Prostate gland (tissue), 2 donors: ENCODE measurements at regions not wholly inside any gene's neighbourhood (a gene's known extent, or its start where the extent isn't known, plus 50 kb on each side); places are given as distances from the start of the nearest gene placed in this dataset.
"Not testable (repeated sequence)": the region's sequence is repeated elsewhere in the genome, so short reads cannot be mapped to it uniquely, and the experiment has no call there.

ENCODE experiments used
- DNase-seq: peaks from one replicate; pipeline ENCODE4 v3.0.0-alpha.2; 2019; ENCODE audit warnings: low spot score
- H3K27ac ChIP-seq, 2 donors: fragments of 200-600 bp; sonication (generic); 2 replicates each; pipeline ENCODE4 v1.5.1; 2017 to 2019
- H3K27me3 ChIP-seq: fragments of 200-600 bp; sonication (generic); replicated peaks from 2 replicates; pipeline ENCODE4 v1.5.1; 2019; ENCODE audit not compliant: insufficient read depth
- H3K36me3 ChIP-seq, 2 donors: fragments of 200-600 bp; sonication (generic); 1 replicate in 1 of 2; 2 replicates in 1 of 2; pipeline versions ENCODE4 v1.5.1 to v1.8.1; 2017 to 2019
- H3K4me1 ChIP-seq: fragments of 200-600 bp; sonication (generic); replicated peaks from 2 replicates; pipeline ENCODE4 v1.5.1; 2019
- H3K4me3 ChIP-seq, 2 donors: fragments of 200-600 bp; sonication (generic); 2 replicates each; pipeline ENCODE4 v1.5.1; 2017 to 2019
- H3K9me3 ChIP-seq: fragments of 200-600 bp; sonication (generic); 2 replicates; pipeline ENCODE4 v1.5.1; 2017
- CTCF ChIP-seq, 4 experiments: fragments of 200-600 bp in 2 of 4; fragments of 450-650 bp in 2 of 4; sonication (generic) in 2 of 4; IDR thresholded peaks; 1 replicate in 3 of 4; 2 replicates in 1 of 4; pipeline ENCODE4 v1.5.1; 2016 to 2019; ENCODE audit warnings: antibody characterized with exemption in 4 of 4, mild to moderate bottlenecking in 2 of 4, moderate library complexity in 2 of 4
- POLR2A ChIP-seq: fragments of 450-650 bp; IDR thresholded peaks from one replicate; pipeline ENCODE4 v1.6.1; 2016; ENCODE audit warnings: antibody characterized with exemption, mild to moderate bottlenecking
- POLR2AphosphoS5 ChIP-seq: sonication (generic); formaldehyde crosslinking; IDR thresholded peaks from one replicate; pipeline ENCODE4 v1.6.1; 2017; ENCODE audit warnings: antibody characterized with exemption
- whole genome bisulfite sequencing: methylation state at CpG from one replicate; pipeline ENCODE4 v1.1.5; 2018; 5-methylcytosine and 5-hydroxymethylcytosine counted together
- intact Hi-C: fragments of 100-400 bp; cut with DNase I; formaldehyde crosslinking; loops from one replicate; pipeline ENCODE4 v1.14.2; 2022

GRCh38 chr5:54794135-54794975 lies 191.0 kb downstream of the ESM1 start:
- H3K27ac ChIP-seq: no peak overlapping the region
- intact Hi-C loops: no loop called here
- no peaks in the 10 kb centered on the region for H3K36me3 ChIP-seq
- WGBS: 89% methylated on average over 7 of the region's 7 CpGs
- TF ChIP-seq POLR2AphosphoS5: no peak
- TF ChIP-seq CTCF (IDR thresholded peaks at IDR 0.05): no peak
- TF ChIP-seq POLR2A: no peak
- H3K4me1 ChIP-seq: no peaks in the 10 kb centered on the region
- no peak overlapping the region for H3K4me3 ChIP-seq
- no peaks in the 10 kb centered on the region for H3K9me3 ChIP-seq
- H3K27me3 ChIP-seq: no peaks in the 10 kb centered on the region
- DNase-seq: no peak

GRCh38 chr5:54793468-54794134 lies 191.8 kb downstream of the ESM1 start:
- H3K4me3 ChIP-seq: no peak overlapping the region
- intact Hi-C loops: no loop called here
- H3K27me3 ChIP-seq: no peaks in the 10 kb centered on the region
- no peak for DNase-seq
- H3K36me3 ChIP-seq: no peaks in the 10 kb centered on the region
- no peaks in the 10 kb centered on the region for H3K9me3 ChIP-seq
- H3K27ac ChIP-seq: no peak overlapping the region
- TF ChIP-seq POLR2AphosphoS5 (no peak), POLR2A (no peak), CTCF (IDR thresholded peaks at IDR 0.05) (no peak)
- WGBS: 91% methylated on average over 4 of the region's 4 CpGs
- H3K4me1 ChIP-seq: no peaks in the 10 kb centered on the region

DNA sequence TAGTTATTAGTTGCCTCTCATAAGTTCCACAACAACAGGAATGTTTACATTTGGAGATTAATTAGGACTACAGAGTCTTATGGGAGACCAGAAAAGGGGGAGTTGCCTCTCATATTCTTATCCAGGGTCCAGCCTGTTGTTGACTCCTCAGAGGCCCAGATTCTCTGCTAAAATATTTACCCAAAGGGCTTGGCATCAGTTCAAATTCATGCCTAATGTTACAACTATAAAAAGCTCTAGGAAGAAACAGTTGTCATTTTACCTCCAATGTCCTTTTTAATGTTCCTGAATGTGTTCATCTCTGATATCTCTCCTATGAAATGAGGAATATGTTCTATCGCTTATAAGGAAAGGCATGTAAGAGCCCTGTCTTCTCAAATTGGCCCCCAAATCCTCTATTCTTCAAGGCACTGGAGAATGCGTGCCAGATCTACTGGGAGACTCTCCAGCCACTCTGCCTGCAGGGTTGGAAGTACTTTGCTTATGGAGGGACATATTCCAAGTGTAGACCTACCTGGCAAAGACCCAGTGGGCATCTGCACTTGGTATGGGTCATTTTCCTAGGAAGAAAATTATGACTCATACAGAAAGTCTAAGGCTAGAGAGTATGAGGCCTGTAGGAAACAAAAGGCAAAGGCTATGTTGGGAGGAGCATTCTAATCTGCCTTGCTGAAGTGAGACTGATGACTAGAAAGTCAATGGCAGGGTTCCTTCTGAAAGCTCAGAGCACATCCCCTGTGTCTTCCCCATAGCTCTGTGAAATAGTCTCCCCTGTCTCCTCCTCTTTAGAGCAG lies 192.6 kb downstream of the ESM1 start:
- Histone ChIP-seq H3K27ac (no peak overlapping the region), H3K4me1 (no peaks in the 10 kb centered on the region), H3K27me3 (no peaks in the 10 kb centered on the region), H3K36me3 (no peaks in the 10 kb centered on the region), H3K9me3 (no peaks in the 10 kb centered on the region), H3K4me3 (no peak overlapping the region)
- TF ChIP-seq CTCF (IDR thresholded peaks at IDR 0.05): no peak
- TF ChIP-seq POLR2AphosphoS5: no peak
- no peak for TF ChIP-seq POLR2A
- intact Hi-C loops: no loop called here
- no peak for DNase-seq
- 33% methylated on average over 2 of the region's 2 CpGs for WGBS

DNA sequence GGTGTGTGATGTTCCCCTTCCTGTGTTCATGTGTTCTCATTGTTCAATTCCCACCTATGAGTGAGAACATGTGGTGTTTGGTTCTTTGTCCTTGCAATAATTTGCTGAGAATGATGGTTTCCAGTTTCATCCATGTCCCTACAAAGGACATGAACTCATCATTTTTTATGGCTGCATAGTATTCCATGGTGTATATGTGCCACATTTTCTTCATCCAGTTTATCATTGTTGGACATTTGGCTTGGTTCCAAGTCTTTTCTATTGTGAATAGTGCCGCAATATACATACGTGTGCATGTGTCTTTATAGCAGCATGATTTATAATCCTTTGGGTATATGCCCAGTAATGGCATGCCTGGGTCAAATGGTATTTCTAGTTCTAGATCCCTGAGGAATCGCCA lies 197.5 kb downstream of the ESM1 start:
- H3K4me1 ChIP-seq, H3K9me3 ChIP-seq, intact Hi-C loops, H3K4me3 ChIP-seq, DNase-seq, H3K36me3 ChIP-seq, H3K27ac ChIP-seq, H3K27me3 ChIP-seq: not testable (repeated sequence)
- 70% methylated on average over 3 of the region's 3 CpGs for WGBS
